AML-193 (cell line): ENCODE measurements at regions not wholly inside any gene's neighbourhood (a gene's known extent, or its start where the extent isn't known, plus 50 kb on each side); places are given as distances from the start of the nearest gene placed in this dataset.
"Not testable (repeated sequence)": the region's sequence is repeated elsewhere in the genome, so short reads cannot be mapped to it uniquely, and the experiment has no call there.

Experiments
- DNase-seq, 2 experiments: peaks; one replicate each; lab custom pipeline; 2025; lab: John Stamatoyannopoulos, UW

DNA sequence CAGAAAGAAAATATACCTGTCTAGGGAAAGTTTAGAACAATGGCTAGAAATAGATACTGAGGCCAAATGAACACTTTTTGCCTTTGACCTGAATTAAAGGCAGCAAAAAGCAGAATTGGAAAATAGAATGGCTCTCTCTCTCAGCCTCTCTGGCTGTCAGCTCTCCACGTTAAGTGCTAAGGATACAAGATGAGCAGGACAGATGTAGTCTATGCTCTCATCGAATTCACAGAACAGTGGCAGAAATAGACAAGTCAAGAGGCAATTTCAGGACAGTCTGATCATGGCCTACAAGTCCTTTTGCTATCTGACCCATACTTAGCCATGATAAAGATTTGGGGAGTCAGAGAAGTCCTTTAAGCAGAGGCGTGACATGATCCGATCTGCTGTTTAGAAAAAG is 120.2 kb upstream of the CREB1 start:
- DNase-seq = no peak

DNA sequence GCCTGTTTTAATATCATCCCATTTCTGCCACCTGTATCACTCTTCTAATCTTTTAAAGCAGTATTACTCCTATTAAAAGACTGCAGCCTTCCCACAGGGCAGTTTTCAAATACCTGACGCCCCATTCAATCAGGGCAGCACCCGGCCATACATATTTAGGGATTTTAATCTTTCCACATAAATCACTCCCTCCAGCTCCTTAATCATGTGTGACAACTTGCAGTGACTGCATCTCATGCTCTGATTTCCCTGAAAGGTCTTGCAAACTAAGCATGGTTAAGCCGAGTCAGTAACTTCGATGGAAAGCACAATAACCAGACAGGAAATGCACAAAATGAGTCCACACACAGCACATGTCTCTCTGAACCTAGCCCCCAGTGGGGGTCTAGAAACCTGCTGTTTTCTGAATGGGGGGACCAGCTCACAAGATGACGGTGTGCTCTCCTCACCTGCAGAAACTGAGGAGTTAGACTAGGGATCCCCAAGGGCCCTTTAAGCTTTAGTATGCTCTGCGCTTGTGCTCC is 116.9 kb upstream of the CREB1 start:
- no peak for DNase-seq

DNA sequence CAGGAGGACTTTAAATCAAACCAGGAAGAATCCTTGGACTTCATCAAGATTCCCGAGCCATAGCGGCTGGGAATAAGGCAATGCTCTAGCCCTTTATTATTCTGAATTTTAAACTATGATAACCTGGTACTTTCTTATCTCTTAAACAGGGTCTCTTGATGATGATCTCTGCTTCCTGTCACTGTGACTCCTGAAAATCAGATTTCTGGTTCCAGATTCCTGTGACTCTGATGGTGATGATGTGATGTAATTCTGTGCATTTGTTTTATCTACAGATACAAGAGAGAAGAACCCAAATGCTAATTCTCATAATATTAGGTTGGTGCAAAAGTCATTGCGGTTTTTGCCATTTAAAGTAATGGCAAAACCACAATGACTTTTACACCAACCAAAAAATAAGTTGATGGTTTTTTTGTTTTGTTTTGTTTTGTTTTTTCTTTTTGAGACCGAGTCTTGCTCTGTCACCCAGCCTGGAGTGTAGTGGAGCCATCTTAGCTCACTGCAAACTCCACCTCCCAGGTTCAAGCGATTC is 116.3 kb upstream of the CREB1 start:
- DNase-seq = no peak

DNA sequence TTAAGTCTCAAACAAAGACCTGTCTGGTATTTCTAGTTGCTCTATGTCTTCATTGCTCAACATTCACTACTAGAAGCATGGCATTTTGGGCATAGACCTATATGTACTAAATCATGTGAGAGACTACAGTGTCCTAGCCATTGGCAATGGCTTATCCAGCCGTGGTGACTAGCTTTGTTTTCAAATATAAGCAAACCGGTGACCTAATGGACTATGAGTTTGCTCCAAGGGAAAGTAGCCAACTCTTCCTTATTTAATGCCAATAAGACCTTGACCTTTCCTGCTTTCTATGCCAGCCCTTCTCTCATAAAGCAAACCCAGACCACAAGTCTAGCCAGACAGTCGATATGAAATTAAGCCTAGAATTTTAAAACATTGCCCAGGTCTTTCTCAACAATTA is 113.7 kb upstream of the CREB1 start:
- DNase-seq = no peak

DNA sequence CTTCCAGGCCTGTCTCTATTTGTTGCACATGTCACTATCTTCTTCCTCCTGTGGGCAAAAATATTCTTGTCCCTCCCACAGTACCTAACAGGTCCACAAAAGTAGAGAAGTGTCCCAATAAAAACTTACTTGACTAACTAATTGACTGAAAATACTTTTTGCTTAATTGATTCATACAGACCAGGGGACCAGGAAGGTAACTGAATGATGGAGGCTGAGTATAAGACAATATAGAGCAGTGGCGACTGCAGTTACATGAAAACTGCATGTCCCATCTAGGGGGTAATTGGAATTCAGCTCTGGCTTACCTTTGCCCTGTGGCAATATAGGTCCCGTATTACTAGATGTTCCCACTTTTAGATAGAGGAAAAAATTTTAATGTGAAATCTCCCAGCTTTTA is 112.9 kb upstream of the CREB1 start:
- no peak for DNase-seq

DNA sequence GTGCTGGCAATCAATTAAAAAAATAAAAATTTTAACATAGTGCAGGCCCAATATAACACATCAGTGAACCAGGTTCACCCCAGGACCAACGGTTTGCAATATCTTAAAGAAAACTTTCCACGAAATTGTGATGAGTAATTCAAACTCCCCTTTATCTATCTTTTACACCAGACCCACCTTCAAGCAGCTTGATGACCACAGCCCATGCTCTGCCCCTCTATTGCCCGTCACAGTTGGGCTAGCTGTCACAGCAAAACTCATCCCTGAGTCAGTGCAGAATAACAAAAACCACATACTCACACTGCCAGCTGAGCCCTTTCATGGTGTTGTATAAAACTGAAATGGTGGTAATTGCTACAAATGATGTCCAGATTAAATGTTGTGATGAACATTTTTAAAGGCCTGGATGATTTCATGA is 112.5 kb upstream of the CREB1 start:
- no peak for DNase-seq

DNA sequence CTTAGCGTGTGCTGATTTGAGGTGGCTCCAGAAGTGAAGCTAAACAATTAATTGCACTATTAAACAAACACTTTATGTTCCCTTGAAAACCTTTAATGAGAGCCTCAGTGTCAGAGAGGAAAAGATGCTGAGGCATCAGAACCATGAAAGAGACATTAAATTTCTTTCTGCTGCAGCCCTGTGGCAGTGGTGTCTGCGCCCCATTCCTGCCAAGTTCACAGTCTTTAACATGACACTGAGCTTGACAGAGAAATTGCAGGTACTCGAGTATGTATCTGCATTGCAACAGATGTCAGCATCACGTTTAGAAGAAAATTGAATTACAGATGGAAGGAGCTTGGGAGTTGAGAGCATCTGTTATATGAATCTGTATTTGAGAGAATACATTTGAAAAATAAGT is 111.3 kb upstream of the CREB1 start:
- no peak for DNase-seq

DNA sequence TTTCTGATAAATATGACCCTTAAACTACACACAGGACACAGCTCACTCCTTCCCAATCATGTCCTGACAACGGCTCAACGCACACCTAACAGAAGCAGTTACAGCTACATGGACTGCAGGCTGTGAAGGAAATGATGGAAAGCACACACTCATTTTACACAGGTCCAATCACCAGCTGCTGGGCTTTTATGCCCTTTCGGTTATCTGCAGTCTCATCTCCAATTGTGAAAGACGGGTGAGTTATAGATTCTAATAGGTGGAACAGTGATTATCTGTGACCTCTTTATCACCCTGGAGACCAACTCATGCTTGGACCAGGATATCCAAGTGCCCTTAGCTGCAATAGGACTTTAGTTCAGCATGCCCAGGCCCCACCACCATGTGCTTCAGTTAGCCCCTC is 110.4 kb upstream of the CREB1 start:
- no peak for DNase-seq

DNA sequence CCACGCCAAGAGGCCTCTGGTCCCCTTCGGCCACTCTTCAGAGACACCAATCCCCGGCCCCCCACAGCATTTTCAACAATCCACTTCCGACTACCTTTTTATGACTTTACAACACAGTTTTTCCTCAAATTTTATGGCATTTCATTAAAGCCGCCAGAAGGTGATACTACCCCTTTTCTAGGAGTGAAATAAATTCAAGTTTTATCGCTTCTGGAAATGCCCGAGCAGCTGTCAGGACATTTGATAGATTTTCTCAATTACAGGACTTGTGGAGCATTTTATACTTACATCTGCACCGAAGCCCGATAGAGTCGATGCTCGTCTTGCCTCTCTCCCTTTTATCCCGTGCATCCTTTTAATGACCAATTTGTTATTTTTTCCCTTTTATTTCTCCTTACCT is 108.1 kb upstream of the CREB1 start:
- DNase-seq = no peak

DNA sequence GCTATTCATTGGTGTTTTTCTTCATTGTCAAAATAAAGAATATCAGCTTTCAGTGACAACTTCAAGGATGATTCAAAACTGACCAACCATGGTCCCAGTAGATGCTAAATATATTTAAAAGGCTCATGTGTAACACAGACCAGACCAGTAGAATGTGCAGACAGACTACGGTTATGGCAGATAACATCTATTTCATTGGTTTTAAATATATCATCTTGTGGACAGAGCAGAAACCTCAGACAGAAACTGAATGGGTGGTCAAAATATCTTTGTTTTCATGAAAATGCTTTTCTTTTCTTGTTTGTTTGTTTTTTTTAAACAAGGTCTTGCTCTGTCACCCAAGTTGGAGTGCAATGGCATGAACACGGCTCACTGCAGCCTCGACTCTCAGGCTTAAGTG is 107.4 kb upstream of the CREB1 start:
- DNase-seq = no peak

DNA sequence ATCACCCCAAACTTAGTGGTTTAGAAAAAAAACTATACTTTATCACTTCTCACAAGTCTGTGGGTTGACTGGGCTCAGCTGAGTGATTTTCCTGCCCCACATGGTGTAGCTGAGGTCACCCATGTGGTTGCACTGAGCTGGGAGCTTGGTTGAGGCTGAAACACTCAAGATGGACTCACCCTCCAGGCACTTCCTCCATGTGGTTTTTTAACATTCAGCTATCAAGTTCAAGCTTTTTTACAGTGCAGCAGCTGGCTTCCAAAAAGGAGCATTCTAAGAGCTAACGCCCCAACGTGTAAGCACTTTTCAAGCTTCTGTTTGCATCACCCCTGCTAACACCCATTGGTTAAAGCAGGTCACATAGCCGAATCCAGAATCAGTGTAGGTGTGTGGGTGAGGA is 105.9 kb upstream of the CREB1 start:
- peak; percentile 92 to 93 for DNase-seq

DNA sequence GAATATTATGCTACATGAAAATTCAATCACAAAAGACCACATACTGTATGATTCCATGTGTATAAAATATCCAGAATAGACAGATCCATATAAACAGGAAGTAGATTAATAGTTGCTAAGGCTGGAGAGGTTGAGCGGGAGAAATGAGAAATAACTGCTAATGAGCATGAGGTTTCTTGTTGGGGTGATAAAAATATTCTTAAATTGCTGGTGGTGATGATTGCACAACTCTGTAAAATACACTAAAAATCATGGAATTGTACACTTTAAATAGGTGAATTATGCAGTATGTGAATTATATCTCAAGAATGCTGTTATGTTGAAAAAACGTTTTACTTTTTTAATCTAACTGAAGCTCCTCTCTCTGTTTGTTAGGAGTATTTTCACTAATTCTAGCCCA is 101.8 kb upstream of the CREB1 start:
- DNase-seq = no peak

DNA sequence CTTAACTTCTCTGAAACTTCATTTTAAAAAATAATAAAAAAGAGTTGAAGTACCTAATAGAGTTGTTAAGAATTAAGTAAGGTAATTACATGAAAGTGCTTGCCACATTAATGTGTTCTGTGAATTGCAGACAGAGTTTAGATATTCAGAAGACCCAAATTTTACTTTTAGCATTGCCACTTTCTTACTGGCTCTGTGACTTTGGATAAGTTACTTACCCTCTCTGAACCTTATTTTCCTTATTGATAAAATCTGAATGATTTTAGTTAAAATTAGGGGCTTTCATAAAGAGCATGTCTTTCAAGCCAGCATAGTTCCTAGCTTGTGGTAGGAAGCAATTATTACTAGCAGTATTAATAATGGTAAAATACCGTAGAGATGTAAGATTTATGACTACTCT is 101.2 kb upstream of the CREB1 start:
- no peak for DNase-seq

DNA sequence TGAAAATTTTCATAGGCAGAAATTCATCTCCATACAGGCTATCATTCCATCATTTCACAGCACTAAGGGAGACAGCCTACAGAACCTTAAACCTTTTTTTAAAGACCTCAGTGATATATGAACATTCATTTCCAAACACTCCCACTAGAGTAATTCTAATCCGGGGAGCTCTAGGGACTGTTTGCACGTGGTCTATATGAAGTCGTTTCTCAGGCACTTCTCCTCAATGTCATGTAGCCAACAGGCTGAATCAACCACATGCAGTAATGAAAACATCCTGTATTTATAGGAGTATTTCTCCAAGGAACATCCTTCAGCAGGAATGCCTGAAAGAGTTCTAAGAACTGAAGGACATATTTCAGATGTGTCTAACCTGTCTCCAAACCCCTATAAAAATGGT is 97.3 kb upstream of the CREB1 start:
- no peak for DNase-seq

DNA sequence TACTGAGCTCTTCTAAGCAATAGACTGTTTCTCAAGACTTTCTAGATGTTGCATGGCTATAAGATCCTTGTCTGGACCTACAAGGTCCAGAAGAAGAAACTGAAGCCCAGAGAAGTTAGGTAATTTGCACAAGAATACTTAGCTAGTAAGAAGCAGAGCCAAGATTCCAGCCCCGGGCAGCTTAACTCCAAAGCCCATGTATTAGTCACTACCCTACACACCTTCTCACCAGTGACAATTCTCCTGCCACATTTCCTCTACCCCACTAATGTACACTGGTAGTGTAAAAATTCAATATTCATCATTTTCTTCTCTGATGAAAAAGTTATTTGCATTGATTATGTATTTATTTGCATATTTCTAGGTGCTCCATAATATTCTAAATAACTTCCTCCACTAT is 95.5 kb upstream of the CREB1 start:
- no peak for DNase-seq

DNA sequence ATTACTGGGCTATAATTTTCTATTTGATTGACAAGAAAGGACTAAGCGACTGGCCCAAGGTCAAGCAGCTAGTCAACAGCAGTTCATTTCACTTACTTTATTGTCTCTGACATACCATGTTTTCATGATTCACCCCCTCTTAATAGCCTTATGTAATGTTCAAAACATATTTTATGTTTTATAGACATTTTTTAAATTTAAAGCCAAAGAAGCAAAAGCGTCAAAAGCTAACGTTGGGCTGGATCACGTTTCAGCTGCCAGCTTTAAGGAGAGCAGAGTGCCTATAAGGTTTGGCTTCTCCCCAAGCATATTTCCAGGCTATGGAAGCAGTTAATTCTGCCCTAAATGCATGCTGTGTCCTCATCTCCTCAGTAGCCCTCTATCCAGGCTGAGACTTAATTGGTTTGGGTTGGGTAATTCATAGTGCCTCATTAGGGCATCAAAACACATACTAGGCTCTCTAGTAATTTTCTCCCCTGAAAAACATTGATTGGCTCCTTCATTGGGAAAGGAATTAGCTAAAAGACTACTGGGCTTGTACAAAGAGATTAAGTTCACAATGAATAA is 94.8 kb upstream of the CREB1 start:
- DNase-seq = no peak

DNA sequence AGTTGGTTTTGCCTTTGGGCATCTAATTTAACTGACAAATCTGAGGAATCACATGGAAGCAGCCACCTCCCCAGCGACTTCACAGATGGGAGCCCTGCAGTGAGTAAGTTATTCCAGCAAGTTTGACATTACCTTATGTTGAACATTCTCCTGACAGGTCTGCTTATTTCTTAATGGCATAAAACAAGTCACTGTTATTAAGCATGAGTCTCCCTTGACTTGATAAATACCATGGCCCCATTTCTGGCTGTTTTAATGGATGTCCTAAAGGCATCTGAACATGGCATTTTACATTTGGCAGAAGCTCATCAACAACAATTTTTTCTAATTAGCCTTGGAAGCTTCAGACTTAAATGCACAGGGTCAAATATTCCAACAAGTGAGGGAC is 92.6 kb upstream of the CREB1 start:
- no peak for DNase-seq

DNA sequence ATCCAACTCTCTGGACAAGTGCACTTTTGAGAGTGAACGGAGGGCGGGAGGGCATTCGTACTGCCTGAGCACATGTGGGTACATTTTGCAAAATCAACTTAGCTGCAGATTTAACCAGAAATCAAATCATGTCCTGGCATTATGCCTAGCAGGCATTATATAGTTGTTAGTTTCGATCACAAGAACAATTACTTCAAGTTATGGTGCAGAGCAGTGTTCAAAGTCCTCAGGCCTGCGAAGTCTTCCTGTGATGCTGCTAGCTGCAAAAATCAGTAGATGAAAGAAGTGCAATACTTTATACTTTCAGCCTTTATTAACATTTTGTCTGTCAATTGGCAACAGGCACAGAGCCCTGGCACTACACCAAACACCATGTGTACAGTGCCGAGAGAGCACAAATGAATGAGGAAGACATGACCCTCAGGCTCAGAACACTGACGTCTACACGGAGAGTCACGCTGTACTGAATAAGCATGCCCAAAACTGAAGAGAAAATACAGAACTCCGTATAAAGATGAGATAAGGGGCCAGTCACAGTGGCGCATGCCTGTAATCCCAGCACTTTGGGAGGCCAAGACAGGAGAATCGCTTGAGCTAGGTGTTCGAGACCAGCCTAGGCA is 92.1 kb upstream of the CREB1 start:
- DNase-seq = no peak

DNA sequence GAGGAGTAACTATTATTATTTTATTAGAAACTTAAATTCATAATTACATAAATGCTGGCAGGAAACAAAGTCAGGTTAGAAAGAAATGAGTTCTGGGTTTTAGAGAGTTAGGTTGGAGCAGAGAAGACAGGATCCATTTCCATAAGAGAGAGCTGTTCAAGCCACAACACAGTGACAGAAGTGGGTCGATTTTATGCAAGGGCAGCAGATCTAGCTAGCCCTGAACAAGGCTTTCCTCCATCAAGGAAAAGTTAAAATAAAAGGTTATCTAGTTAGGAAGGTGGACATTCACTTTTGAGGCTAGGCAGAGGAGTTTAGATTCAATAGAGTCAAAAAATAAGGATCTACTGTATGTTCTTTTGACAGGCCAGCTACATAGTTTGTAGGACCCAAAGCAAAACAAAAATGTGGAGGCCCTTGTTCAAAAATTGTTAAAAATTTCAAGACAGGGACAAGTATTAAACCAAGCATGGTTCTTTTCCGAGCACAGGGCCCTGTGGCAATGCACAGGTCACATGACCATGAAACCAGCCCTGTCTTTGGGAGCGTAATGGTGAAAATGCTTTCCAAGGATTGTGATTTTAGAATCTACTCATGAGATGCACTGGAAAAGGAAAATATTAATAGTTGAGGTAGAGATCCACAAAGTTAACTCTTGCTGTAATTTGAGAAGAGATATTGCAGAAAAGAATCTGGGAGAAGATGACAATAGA is 91.2 kb upstream of the CREB1 start:
- DNase-seq = no peak

DNA sequence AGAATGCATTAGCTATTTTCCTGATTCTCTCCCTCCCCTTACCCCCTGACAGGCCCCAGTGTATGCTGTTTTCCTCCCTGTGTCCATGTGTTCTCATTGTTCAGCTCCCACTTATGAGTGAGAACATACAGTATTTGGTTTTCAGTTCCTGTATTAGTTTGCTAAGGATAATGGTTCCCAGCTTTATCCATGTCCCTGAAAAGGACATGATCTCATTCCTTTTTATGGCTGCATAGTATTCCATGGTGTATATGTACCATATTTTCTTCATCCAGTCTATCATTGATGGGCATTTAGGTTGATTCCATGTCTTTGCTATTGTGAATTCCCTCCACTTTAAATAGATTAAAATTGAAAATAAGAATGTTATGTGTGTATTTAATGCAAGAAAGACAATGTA is 89.9 kb upstream of the CREB1 start:
- not testable (repeated sequence) for DNase-seq

DNA sequence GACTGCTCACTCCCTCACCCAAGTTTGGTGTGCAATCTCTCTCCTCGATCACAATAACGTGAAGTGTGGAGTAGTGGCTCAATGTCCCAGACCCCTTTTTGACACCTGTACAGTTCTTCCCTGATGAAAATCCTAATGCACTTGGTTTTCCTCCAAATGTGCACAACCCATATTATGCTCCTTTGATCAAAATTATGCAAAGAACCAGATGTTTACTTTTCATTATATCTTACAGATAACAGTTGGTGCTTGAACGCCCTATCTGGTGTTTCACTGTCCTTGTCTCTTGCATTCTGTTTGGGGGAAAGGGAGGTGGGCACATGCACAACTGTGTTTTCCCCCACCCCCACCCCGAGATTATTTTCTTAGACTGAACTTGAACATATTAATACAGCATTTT is 85.0 kb upstream of the CREB1 start:
- DNase-seq = no peak

DNA sequence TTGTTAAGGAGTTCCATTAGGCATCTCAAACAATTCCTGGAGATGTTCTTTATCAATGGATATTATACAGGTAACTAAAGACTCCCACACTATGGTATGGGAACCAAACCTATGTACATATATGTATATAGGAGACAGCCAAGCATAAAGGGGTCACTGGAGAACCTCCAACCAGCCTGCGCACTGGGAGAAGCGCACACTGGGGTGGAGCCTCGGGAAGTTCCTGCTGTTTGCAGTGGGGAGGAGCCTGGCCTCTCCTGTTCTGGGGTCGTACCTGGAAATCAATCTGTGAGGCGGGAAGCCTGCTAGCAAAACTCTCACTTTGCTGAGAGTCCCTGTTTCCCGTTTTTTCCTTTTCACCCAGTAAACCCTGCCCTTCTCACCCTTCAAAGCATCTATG is 83.1 kb upstream of the CREB1 start:
- no peak for DNase-seq

DNA sequence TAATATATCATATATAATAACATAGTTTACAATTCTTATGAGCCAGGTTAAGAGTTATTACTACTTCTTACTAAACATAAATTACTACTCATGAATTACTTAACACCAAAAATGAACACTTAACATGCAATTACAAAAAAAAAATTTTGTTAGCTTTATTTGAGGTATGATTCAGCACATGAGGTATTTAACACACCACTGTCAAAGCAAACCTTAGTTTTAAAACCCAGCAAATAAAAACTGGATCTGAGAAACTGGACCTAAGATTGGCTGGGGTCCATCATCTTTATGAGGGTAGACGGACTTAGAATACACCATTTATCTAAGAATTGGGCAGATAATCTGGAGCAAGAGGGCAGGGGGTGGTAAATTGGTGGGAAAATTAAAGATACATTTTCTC is 81.8 kb upstream of the CREB1 start:
- DNase-seq = no peak
